PC-3 (cell line): ENCODE measurements at regions not wholly inside any gene's neighbourhood (a gene's known extent, or its start where the extent isn't known, plus 50 kb on each side); places are given as distances from the start of the nearest gene placed in this dataset.

Experiments used
- EZH2 ChIP-seq: fragments of 300-600 bp; sonication (generic); IDR thresholded peaks from one replicate; pipeline ENCODE4 v1.6.1; 2017; ENCODE audit warnings: antibody characterized with exemption, mild to moderate bottlenecking, low read length; ENCODE audit not compliant: unreplicated experiment
- EZH2phosphoT487 ChIP-seq: fragments of 300-600 bp; sonication (generic); IDR thresholded peaks from 2 replicates; pipeline ENCODE4 v1.6.1; 2018; ENCODE audit warnings: mild to moderate bottlenecking, antibody characterized with exemption, low read length, borderline replicate concordance
- TF ChIP-seq, protein P1 (sequence below): fragments of 300-600 bp; sonication (generic); conservative IDR thresholded peaks from 2 replicates; pipeline ENCODE4 v1.5.1; 2017; ENCODE audit warnings: antibody characterized with exemption, low read depth, mild to moderate bottlenecking, low read length

DNA sequence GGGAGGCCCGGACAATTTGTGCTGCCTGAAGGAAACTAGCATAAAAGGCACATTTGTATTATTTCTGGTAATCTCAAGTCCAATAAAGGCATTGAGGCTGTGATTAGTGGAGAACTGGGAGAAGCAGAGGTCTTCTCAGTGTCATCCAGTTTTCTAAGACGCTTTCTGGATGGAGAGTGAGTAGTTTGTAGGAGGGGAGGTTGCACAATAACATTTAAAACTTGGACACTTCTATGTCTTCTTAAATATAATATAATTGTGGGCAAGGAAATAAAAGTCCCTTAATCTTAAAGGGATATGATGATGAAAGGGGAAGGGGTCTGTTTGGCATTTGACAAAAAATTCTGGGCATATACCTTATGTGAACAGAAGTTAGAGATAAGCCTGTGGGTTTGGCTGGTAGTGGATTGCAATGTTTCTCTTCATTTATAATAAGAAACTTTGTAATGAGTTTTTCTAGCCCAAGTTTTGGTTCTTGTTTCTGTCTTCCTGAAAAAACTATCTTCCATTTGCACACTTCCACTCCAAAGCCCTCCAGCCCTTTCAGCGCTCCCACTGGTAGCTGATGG is 291.6 kb upstream of the TGFBR2 start:
- TF ChIP-seq EZH2phosphoT487 (no peak), EZH2 (no peak)
- TF ChIP-seq, protein P1, sequence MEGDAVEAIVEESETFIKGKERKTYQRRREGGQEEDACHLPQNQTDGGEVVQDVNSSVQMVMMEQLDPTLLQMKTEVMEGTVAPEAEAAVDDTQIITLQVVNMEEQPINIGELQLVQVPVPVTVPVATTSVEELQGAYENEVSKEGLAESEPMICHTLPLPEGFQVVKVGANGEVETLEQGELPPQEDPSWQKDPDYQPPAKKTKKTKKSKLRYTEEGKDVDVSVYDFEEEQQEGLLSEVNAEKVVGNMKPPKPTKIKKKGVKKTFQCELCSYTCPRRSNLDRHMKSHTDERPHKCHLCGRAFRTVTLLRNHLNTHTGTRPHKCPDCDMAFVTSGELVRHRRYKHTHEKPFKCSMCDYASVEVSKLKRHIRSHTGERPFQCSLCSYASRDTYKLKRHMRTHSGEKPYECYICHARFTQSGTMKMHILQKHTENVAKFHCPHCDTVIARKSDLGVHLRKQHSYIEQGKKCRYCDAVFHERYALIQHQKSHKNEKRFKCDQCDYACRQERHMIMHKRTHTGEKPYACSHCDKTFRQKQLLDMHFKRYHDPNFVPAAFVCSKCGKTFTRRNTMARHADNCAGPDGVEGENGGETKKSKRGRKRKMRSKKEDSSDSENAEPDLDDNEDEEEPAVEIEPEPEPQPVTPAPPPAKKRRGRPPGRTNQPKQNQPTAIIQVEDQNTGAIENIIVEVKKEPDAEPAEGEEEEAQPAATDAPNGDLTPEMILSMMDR, result no peak
